ENCODE measurements at regions not wholly inside any gene's neighbourhood (a gene's known extent, or its start where the extent isn't known, plus 50 kb on each side); places are given as distances from the start of the nearest gene placed in this dataset.
"Not testable (repeated sequence)": the region's sequence is repeated elsewhere in the genome, so short reads cannot be mapped to it uniquely, and the experiment has no call there.

GRCh38 chrX:33989936-33990335 is 142.2 kb downstream of the FAM47A start:
- no peak for DNase-seq

DNA sequence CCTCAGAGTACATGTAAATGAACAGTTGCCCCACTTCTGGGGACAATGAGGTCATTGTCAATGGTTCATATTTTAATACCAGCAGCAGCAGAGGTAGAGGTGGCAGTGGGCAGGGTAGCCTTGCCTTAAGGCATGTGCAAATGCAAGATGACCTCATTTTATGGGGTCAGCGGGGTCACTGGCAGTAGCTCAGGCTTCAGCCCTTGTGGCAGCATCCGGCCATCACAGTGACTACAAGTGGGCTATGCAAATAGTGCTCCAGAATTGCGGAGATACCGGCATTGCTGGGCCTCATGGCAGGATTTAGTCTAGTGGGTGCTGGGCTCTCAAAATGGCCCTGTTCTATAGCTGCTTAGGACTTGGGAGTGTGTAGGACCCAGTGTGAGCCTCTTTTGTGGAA is 144.7 kb downstream of the FAM47A start:
- no peak for DNase-seq

DNA sequence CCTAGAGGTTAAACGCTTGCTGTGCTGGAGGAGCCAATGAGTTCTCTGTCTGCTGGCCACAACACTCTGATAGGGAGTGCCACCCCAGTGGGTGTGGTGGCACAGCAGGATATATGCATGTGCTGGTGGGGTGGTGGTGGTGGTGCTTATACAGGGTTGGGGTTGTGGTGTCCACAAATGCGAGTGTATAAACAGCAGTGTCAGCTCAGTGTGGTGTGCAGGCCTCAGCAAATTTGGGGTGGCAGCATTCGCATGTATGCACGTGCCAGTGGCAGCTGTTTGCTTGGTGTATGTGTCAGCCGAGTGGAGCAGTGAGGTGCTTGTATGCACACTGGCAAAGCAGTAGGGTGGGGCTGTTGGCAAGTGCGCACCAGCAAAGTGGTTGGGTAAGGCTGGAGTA is 157.4 kb downstream of the FAM47A start:
- no peak for DNase-seq

DNA sequence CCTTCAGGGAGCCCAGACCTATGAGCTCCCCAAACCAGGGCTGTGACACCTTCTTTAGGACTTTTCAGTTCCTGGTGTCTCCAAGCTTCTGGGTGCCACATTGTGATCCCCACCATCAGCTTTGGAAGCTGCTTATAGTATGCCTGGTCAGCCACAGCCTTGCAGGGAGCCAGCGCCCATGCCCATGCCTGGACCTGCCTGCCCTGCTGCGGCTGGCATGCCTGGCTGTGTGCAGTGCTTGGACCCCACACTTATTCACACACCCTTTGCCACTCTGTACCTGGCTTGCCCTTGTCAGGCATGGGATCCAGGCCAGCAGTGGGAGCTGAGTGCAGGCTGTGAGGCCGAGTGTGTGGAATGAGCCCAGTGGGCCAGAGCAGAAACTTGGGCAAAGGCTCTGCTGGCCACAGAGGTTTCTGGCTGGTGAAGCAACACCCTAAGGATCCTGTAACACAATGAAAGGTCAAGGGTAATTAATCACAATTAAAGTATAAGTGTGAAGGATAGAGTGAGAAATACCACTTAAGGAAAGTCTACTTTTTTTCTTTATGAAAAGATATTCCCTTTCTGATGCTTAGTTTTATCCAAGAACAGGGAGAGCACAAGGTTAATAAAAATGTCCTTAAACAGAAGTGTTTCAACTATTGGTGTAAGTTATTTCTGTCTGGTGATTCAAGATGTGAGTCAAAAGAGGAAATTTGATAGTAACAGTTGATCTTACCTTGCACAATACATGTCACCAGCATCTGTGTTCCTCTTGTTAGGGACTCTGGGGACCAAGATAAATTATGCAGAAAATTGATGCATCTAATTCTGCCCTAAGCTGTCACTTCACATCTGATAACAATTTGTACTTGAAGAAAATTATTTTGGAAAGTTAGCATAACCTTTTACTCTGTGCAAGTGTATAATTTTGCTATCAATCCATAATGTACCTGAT is 161.8 kb downstream of the FAM47A start:
- no peak for DNase-seq

GRCh38 chrX:33969105-33969504 is 163.0 kb downstream of the FAM47A start:
- DNase-seq, result no peak

DNA sequence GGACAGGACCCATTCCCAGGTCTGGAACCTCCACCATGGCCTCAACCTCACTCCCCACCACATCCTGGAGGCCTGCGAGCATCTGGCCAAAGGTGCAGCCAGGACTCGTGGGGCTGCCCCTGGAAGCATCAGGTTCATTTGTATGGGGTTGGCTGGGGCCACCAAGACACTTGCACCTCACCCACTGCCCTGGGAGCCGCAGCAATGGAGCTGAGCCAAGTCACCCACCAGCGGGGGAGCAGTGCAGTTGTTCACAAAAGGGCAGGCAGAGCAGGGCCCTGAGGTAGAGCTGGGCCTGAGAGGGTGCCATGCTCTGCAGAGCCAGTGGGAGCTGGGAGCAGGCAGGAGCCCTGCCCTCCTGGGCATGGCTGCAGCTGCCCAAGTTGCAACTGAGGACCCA is 163.5 kb downstream of the FAM47A start:
- no peak for DNase-seq

- no peak for DNase-seq
Observed at GRCh38 chrX:33949300-33949699, 182.8 kb downstream of the FAM47A start.

DNA sequence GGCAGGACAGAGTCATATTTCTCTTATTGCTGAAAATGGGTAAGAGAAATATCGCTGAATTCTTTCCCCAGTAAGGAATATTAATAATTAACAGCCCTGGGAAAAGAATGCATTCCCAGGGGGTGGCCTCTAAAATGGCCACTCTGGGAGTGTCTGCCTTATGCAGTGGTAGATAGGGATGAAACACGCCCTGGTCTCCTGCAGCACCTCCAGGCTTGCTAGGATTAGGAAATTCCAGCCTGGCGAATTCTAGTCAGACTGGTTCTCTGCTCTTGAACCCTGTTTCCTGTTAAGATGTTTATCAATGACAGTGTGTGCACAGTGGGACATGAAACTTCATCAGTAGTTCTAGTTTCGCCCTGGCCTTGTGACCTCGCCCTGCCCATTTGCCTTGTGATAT is 205.9 kb downstream of the FAM47A start:
- DNase-seq, result not testable (repeated sequence)

DNA sequence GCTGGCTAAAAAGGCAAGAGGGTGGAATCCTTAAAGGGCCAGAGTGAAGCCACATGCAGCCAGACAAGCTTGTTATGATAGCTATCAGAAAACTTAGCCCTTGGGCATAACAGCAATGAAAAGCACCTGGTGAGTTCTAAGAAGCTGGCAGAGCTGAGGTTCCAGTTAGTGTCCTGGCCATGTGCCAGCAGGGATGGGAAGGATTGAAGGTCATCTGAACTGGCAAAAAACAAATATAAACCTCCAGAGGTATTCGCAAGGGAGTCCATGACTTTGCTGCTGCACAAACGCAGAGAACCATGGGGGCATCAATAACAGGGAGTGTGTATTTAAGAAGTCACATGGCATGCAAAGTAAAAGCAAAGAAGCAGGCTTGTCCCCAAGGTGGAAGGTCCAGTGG is 208.9 kb downstream of the FAM47A start:
- DNase-seq, result no peak

- DNase-seq, result no peak
Observed at GRCh38 chrX:33909836-33910235, 222.3 kb downstream of the FAM47A start.

DNA sequence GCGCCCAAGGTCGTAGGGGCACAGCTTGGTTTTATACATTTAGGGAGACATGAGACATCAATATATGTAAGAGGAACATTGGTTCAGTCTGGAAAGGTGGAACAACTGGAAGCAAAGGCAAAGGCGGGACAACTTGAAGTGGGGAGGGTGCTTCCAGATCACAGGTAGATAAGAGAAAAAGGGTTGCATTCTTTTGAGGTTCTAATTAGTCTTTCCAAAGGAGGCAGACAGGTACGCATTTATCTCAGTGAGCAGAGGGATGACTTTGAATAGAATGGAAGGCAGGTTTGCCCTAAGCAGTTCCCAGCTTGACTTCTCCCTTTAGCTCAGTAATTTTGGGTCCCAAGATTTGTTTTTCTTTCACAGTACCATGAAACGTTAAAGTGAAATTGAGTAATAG is 223.2 kb downstream of the FAM47A start:
- DNase-seq, result no peak

GRCh38 chrX:33908074-33908473 is 224.0 kb downstream of the FAM47A start:
- no peak for DNase-seq

DNA sequence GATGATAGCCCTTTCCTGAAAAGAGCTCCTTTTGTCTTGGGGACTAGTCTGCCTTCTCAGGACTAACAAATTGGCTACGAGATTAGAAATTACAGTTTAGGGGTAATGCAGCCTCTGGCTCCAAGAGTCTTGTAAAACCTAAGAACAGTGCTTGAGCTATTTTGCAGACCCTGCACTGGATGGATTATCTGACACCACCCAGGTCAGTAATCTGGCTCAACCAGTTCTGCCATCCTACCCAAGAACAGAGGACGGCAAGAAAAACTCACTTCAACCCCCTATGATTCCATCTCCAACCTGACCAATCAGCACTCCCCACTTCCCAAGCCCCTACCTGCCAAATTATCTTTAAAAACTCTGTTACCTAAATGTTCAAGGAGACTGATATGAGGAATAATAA is 225.1 kb downstream of the FAM47A start:
- DNase-seq, result no peak

- DNase-seq, result no peak
Observed at GRCh38 chrX:33892670-33893069, 239.4 kb downstream of the FAM47A start.

GRCh38 chrX:33855251-33855650 is 276.9 kb downstream of the FAM47A start:
- no peak for DNase-seq

DNA sequence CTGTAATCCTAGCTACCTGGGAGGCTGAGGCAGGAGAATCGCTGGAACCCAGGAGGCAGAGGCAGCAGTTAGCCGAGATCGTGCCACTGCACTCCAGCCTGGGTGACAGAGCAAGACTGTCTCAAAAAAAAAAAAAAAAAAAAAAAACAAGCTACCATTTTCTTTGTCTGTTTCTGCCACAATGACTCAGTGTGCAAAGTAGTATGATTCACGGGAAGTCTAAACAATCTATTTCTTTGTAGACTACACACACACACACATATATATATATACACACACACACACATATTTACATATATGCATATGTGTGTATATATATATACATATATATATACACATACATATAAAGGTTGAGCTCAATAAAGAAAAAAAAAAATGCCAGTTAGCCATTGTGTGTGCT is 280.0 kb downstream of the FAM47A start:
- DNase-seq, result not testable (repeated sequence)

- DNase-seq, result peak in 1 of 14 donors; percentile 12
Observed at GRCh38 chrX:33840176-33840575, 291.9 kb downstream of the FAM47A start.

DNA sequence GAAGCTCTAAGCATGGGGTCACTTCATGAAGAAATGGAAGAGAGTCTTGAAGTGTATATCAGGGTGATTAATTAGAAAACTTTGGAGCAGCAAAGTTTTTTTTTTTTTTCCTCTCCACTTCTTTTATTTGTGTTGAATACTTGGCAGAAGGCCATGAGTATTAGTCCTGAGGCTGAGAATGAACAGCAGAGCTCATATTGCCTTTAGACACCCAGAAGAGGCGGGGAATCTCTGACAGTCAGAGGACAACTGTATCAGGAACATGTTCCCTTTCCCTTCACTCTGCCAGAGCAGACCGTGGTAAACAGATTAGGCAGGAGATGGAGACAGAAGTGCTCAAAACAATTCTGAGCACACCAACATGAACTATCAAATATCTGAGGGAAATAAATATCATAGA is 300.9 kb downstream of the FAM47A start:
- DNase-seq, result no peak

DNA sequence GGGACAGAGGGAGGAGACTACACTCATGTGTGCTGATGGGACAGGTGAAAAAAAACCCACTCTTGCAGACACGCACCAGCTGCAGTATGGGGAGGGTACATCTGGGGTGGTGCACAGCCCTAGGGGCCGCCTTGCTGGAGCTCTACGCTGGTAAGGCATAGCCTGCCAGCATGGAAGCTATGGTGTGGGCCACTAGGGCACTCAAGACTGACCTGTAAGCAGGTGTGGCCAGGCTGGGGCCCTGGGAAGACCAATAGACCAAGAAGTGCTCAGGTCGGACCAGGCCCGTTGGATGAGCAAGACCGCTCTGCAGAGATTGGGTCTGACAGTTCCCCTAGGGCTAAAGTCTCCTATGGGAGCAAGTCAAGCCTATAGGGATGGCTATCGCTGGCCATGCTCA is 314.8 kb downstream of the FAM47A start:
- no peak for DNase-seq

GRCh38 chrX:33808636-33809035 is 323.5 kb downstream of the FAM47A start:
- DNase-seq, result no peak

GRCh38 chrX:33784548-33784947 is 347.6 kb downstream of the FAM47A start:
- no peak for DNase-seq

DNA sequence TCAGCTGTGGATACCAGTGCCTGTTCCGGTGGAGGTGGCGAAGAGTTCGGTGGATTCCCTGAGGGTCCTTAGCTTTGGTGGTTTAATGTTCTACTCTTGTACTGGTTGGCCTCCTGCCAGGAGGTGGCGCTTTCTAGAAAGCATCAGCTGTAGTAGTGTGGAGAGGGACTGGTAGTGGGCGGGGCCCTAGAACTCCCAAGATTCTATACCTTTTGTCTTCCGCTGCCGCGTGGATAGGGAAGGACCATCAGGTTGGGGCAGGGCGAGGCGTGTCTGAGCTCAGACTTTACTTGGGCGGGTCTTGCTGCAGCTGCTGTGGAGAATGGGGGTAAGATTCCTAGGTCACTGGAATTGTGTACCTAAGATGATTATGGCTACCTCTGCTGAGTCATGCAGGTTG is 390.3 kb downstream of the FAM47A start:
- DNase-seq, result no peak

- DNase-seq, result no peak
Observed at GRCh38 chrX:33735182-33735581, 396.9 kb downstream of the FAM47A start.

Data from C1 segment of cervical spinal cord (tissue), 14 donors.